HG02870 (cell line): ENCODE measurements at regions not wholly inside any gene's neighbourhood (a gene's known extent, or its start where the extent isn't known, plus 50 kb on each side); places are given as distances from the start of the nearest gene placed in this dataset.

Experiments used
- ATAC-seq: cut with Tn5 transposase; IDR thresholded peaks from one replicate; pipeline ENCODE4 v1.9.1; 2021; ENCODE audit warnings: mild to moderate bottlenecking, moderate library complexity; ENCODE audit not compliant: unreplicated experiment

GRCh38 chr2:120785228-120785966 lies 49.7 kb downstream of the GLI2 start:
- ATAC-seq: no peak

GRCh38 chr2:120786038-120786960 lies 50.6 kb downstream of the GLI2 start:
- no peak for ATAC-seq

GRCh38 chr2:120787111-120787821 lies 51.6 kb downstream of the GLI2 start:
- no peak for ATAC-seq

GRCh38 chr2:120787822-120788700 lies 52.4 kb downstream of the GLI2 start:
- ATAC-seq: no peak

- ATAC-seq: no peak
Measured at GRCh38 chr2:120791243-120791961, 55.7 kb downstream of the GLI2 start.

GRCh38 chr2:120791962-120792297 lies 56.3 kb downstream of the GLI2 start:
- no peak for ATAC-seq

- no peak for ATAC-seq
Measured at GRCh38 chr2:120793682-120794403, 58.2 kb downstream of the GLI2 start.

- no peak for ATAC-seq
Measured at GRCh38 chr2:120794716-120795115, 59.0 kb downstream of the GLI2 start.

- no peak for ATAC-seq
Measured at GRCh38 chr2:120796094-120796493, 60.4 kb downstream of the GLI2 start.

- no peak for ATAC-seq
Measured at GRCh38 chr2:120797421-120798221, 62.0 kb downstream of the GLI2 start.

- no peak for ATAC-seq
Measured at GRCh38 chr2:120798567-120799247, 63.0 kb downstream of the GLI2 start.

- no peak for ATAC-seq
Measured at GRCh38 chr2:120802158-120802557, 66.5 kb downstream of the GLI2 start.

GRCh38 chr2:120802867-120803484 lies 67.3 kb downstream of the GLI2 start:
- ATAC-seq: no peak

GRCh38 chr2:120803764-120804335 lies 68.2 kb downstream of the GLI2 start:
- ATAC-seq: peak; percentile 55

GRCh38 chr2:120804459-120804858 lies 68.8 kb downstream of the GLI2 start:
- ATAC-seq: no peak

- ATAC-seq: no peak
Measured at GRCh38 chr2:120805011-120805410, 69.3 kb downstream of the GLI2 start.

- no peak for ATAC-seq
Measured at GRCh38 chr2:120805602-120806001, 69.9 kb downstream of the GLI2 start.
